SK-N-SH (cell line): ENCODE measurements at regions not wholly inside any gene's neighbourhood (a gene's known extent, or its start where the extent isn't known, plus 50 kb on each side); places are given as distances from the start of the nearest gene placed in this dataset.

Source experiments
- CTCF ChIA-PET: fragments of 300-600, 350-600 bp; formaldehyde crosslinking; extraction: SDS; loops from one replicate; lab custom pipeline; 2021; lab: Yijun Ruan, JAX
- POLR2A ChIA-PET: fragments of 350-600 bp; sonication (Branson Sonifier 250); formaldehyde crosslinking; extraction: SDS; loops from one replicate; lab custom pipeline; 2020; ENCODE audit warnings: antibody characterized with exemption, inconsistent platforms; lab: Yijun Ruan, JAX
- DNase-seq: peaks from one replicate; pipeline ENCODE4 v3.0.0; 2012
- H2AFZ ChIP-seq: fragments of 200-600 bp; sonication (generic); 2 replicates; pipeline ENCODE4 v1.8.1; 2016; ENCODE audit warnings: antibody characterized with exemption, mild to moderate bottlenecking, low read depth
- H3F3A ChIP-seq: fragments of 200-600 bp; sonication (generic); replicated peaks from 2 replicates; pipeline ENCODE3; 2016; ENCODE audit warnings: antibody characterized with exemption, mild to moderate bottlenecking; ENCODE audit not compliant: insufficient read depth
- H3K27ac ChIP-seq, 2 experiments: fragments of 200-500 bp in 1 of 2; fragments of 200-600 bp in 1 of 2; sonication (Bioruptor generic) in 1 of 2; sonication (generic), shearing (Covaris generic) in 1 of 2; 2 replicates each; pipeline versions ENCODE4 v1.5.1 to v1.6.1; 2014 to 2016; ENCODE audit warnings: low read depth in 2 of 2, inconsistent platforms in 1 of 2, low read length in 1 of 2, mild to moderate bottlenecking in 1 of 2, mixed read lengths in 1 of 2
- H3K27me3 ChIP-seq: fragments of 200-600 bp; sonication (generic), shearing (Covaris generic); 2 replicates; pipeline ENCODE4 v1.6.1; 2016; ENCODE audit warnings: mixed run types; ENCODE audit not compliant: insufficient read depth
- H3K36me3 ChIP-seq, 2 experiments: fragments of 200-500 bp in 1 of 2; fragments of 200-600 bp in 1 of 2; sonication (Bioruptor generic) in 1 of 2; sonication (generic) in 1 of 2; replicated peaks in 1 of 2; 2 replicates each; pipeline versions ENCODE3 to v1.5.1; 2014 to 2016; ENCODE audit warnings: low read length in 1 of 2, mild to moderate bottlenecking in 1 of 2; ENCODE audit not compliant: insufficient read depth in 2 of 2, control insufficient read depth in 1 of 2
- H3K4me1 ChIP-seq, 2 experiments: fragments of 200-500 bp in 1 of 2; fragments of 200-600 bp in 1 of 2; sonication (Bioruptor generic) in 1 of 2; sonication (generic), shearing (Covaris generic) in 1 of 2; 2 replicates each; pipeline versions ENCODE4 v1.5.1 to v1.6.1; 2014 to 2016; ENCODE audit warnings: low read depth in 1 of 2, low read length in 1 of 2, mixed run types in 1 of 2; ENCODE audit not compliant: insufficient read depth in 2 of 2, control insufficient read depth in 1 of 2
- H3K4me2 ChIP-seq: fragments of 200-600 bp; sonication (generic), shearing (Covaris generic); 2 replicates; pipeline ENCODE4 v1.6.1; 2017; ENCODE audit warnings: mixed run types
- H3K4me3 ChIP-seq, 2 experiments: fragments of 200-500 bp in 1 of 2; fragments of 200-600 bp in 1 of 2; sonication (Bioruptor generic) in 1 of 2; sonication (generic), shearing (Covaris generic) in 1 of 2; 2 replicates each; pipeline versions ENCODE4 v1.5.1 to v1.8.1; 2014 to 2016; ENCODE audit warnings: low read depth in 2 of 2, inconsistent platforms in 1 of 2, low read length in 1 of 2, mild to moderate bottlenecking in 1 of 2, mixed read lengths in 1 of 2, moderate library complexity in 1 of 2
- H3K79me2 ChIP-seq: fragments of 200-600 bp; sonication (generic); 2 replicates; pipeline ENCODE4 v1.8.1; 2017; ENCODE audit warnings: mild to moderate bottlenecking; ENCODE audit not compliant: insufficient read depth
- H3K9ac ChIP-seq: fragments of 200-600 bp; sonication (generic); 2 replicates; pipeline ENCODE4 v1.6.1; 2017; ENCODE audit warnings: mixed run types
- H3K9me2 ChIP-seq: fragments of 200-600 bp; sonication (generic); 2 replicates; pipeline ENCODE4 v1.6.1; 2017; ENCODE audit warnings: mixed run types
- H3K9me3 ChIP-seq: fragments of 200-600 bp; sonication (generic); 2 replicates; pipeline ENCODE4 v1.6.1; 2017; ENCODE audit warnings: mixed run types, mild to moderate bottlenecking, moderate library complexity
- H4K20me1 ChIP-seq: fragments of 200-600 bp; sonication (generic); 2 replicates; pipeline ENCODE4 v1.6.1; 2017; ENCODE audit warnings: mild to moderate bottlenecking, mixed run types; ENCODE audit not compliant: insufficient read depth
- EP300 ChIP-seq, 2 experiments: IDR thresholded peaks; 2 replicates each; pipeline versions ENCODE4 v1.4.0 to v1.6.1; 2012; ENCODE audit warnings: borderline replicate concordance in 1 of 2, low read depth in 1 of 2, low read length in 1 of 2
- EZH2phosphoT487 ChIP-seq: fragments of 200-600 bp; sonication (generic); IDR thresholded peaks from 2 replicates; pipeline ENCODE4 v1.6.1; 2017; ENCODE audit warnings: low read depth, mixed run types, mild to moderate bottlenecking, antibody characterized with exemption, moderate library complexity, borderline replicate concordance
- FOSL2 ChIP-seq: IDR thresholded peaks from 2 replicates; pipeline ENCODE4 v1.4.0; 2012; ENCODE audit warnings: low read depth, mild to moderate bottlenecking, moderate library complexity, borderline replicate concordance
- FOXM1 ChIP-seq: IDR thresholded peaks from 2 replicates; pipeline ENCODE4 v1.4.0; 2012; ENCODE audit warnings: low read depth, mild to moderate bottlenecking
- GATA2 ChIP-seq: sonication (generic); formaldehyde crosslinking; IDR thresholded peaks from 2 replicates; pipeline ENCODE4 v1.5.0; 2020; ENCODE audit warnings: mild to moderate bottlenecking, missing genetic modification reagents
- JUND ChIP-seq: IDR thresholded peaks from 2 replicates; pipeline ENCODE4 v1.4.0; 2012
- MAX ChIP-seq: IDR thresholded peaks from 2 replicates; pipeline ENCODE4 v1.4.0; 2012; ENCODE audit warnings: low read depth
- MEF2A ChIP-seq: IDR thresholded peaks from 2 replicates; pipeline ENCODE4 v1.4.0; 2012; ENCODE audit warnings: low read depth, borderline replicate concordance
- PBX3 ChIP-seq: IDR thresholded peaks from 2 replicates; pipeline ENCODE4; 2012
- POLR2AphosphoS5 ChIP-seq: IDR thresholded peaks from 2 replicates; pipeline ENCODE4 v1.6.1; 2012; ENCODE audit warnings: low read depth, low read length
- RAD21 ChIP-seq: IDR thresholded peaks from 2 replicates; pipeline ENCODE4 v1.6.1; 2012; ENCODE audit warnings: mild to moderate bottlenecking, low read length
- RCOR1 ChIP-seq: fragments of 150-350 bp; IDR thresholded peaks from 2 replicates; pipeline ENCODE4 v1.6.1; 2017; ENCODE audit warnings: antibody characterized with exemption, low read length
- RFX5 ChIP-seq: IDR thresholded peaks from 2 replicates; pipeline ENCODE4 v1.6.1; 2012; ENCODE audit warnings: mild to moderate bottlenecking, improper control_type of control experiment, low read length
- RXRA ChIP-seq: IDR thresholded peaks from 2 replicates; pipeline ENCODE4 v1.4.0; 2012; ENCODE audit warnings: low read depth, mild to moderate bottlenecking, borderline replicate concordance
- SIN3A ChIP-seq: IDR thresholded peaks from 2 replicates; pipeline ENCODE4 v1.6.1; 2012; ENCODE audit warnings: low read depth, mild to moderate bottlenecking, low read length, moderate library complexity, borderline replicate concordance
- TCF12 ChIP-seq: IDR thresholded peaks from 2 replicates; pipeline ENCODE4 v1.4.0; 2012
- TEAD4 ChIP-seq: IDR thresholded peaks from 2 replicates; pipeline ENCODE4 v1.4.0; 2012; ENCODE audit warnings: mild to moderate bottlenecking, borderline replicate concordance; ENCODE audit not compliant: insufficient read depth
- YY1 ChIP-seq: IDR thresholded peaks from 2 replicates; pipeline ENCODE4 v1.4.0; 2012; ENCODE audit warnings: low read depth, mild to moderate bottlenecking
- ZBTB33 ChIP-seq: IDR thresholded peaks from 2 replicates; pipeline ENCODE4 v1.4.0; 2012; ENCODE audit warnings: low read depth, borderline replicate concordance
- WGBS: methylation state at CpG from one replicate; pipeline ENCODE4 v1.1.6; 2017; ENCODE audit warnings: low lambda C conversion rate; 5-methylcytosine and 5-hydroxymethylcytosine counted together
- TF ChIP-seq, protein P1 (sequence below): IDR thresholded peaks from 2 replicates; pipeline ENCODE4 v1.6.1; 2012; ENCODE audit warnings: mild to moderate bottlenecking, low read depth, low read length, moderate library complexity

DNA sequence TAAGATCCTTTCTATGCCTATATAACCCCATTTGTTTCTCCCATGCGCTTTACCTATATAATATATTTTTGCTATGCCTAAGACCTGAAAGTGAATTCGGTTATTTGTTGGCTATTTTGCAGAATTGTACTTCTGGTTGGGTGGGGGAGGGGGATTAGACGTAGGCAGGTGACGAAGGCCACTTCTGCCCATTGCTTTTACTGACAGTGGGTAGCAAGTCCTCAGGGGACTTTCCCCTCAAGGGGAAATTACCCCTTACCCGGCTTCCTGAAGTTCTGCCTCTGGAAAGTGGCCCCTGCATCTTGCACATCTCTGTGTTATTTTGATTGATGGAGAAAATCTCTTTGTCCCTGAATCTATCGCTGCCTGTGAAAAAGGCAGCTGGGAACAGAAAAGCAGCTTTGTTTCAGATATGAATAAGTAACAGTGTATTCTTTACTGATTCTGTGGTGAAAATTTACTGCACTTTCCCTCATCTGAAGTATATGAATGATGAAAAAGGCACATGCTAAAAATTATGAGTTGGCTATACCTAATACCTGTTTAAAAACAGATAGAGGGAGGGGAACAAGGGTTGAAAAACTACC is 133.9 kb downstream of the UTRN start:
- no peak overlapping the region for H2AFZ ChIP-seq
- POLR2A ChIA-PET = no interaction called here
- H3K4me1 ChIP-seq = no peaks in the 10 kb centered on the region; a peak in 1 of 4 replicates
- no peak overlapping the region for H3K9ac ChIP-seq
- DNase-seq = no peak
- H3F3A ChIP-seq = peaks cover 12% of the 10 kb centered on the region
- TF ChIP-seq RCOR1 = no peak
- TF ChIP-seq RXRA = no peak
- TF ChIP-seq JUND = no peak
- no peak for TF ChIP-seq TCF12
- no peak for TF ChIP-seq YY1
- no peak for TF ChIP-seq EZH2phosphoT487
- no peak for TF ChIP-seq EP300 (IDR thresholded peaks at IDR 0.05; ENCODE audit: borderline replicate concordance in 1 of 2, low read depth in 1 of 2, low read length in 1 of 2)
- TF ChIP-seq, all 33 proteins: peak for 0
- Histone ChIP-seq H3K27ac (no peak overlapping the region), H4K20me1 (no peaks in the 10 kb centered on the region), H3K36me3 (peaks cover 0 to 3% of the 10 kb centered on the region in 2 experiments), H3K27me3 (no peaks in the 10 kb centered on the region), H3K9me2 (no peaks in the 10 kb centered on the region), H3K9me3 (no peaks in the 10 kb centered on the region), H3K79me2 (peaks cover 15% of the 10 kb centered on the region), H3K4me2 (no peak overlapping the region), H3K4me3 (no peak overlapping the region)
- 24% methylated on average over 6 of the region's 6 CpGs for WGBS
- CTCF ChIA-PET = no interaction called here

DNA sequence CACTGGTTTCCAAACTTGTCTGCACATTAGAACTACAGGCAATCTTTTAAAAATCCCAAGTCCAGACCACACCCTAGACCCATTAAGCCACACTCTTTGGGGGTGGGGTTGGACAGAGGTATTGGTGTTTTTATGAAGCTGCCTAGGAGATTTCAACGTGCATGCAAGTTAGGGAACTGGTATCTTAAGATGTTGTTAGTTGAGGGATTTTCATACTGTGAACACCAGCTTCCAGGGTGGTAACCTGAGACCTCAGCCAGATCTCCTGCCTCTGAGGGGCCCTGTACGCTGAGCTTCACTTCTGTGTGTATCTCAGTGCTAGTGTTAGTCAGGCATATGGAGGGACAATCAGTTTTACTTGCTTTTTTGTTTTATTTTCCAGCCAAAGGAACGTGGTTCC is 138.0 kb downstream of the UTRN start:
- H3K9ac ChIP-seq = no peak overlapping the region
- H3K9me2 ChIP-seq = no peaks in the 10 kb centered on the region
- H3K4me2 ChIP-seq = no peak overlapping the region
- ChIA-PET POLR2A (no interaction called here), CTCF (no interaction called here)
- DNase-seq = no peak
- no peaks in the 10 kb centered on the region for H3K9me3 ChIP-seq
- H4K20me1 ChIP-seq = no peaks in the 10 kb centered on the region
- no peaks in the 10 kb centered on the region for H3K27me3 ChIP-seq
- no peaks in the 10 kb centered on the region; a peak in 1 of 4 replicates for H3K4me1 ChIP-seq
- no peak overlapping the region for H2AFZ ChIP-seq
- H3K27ac ChIP-seq = no peak overlapping the region
- no peak for TF ChIP-seq PBX3
- TF ChIP-seq FOXM1 = no peak
- no peak for TF ChIP-seq RCOR1
- TF ChIP-seq, protein P1, sequence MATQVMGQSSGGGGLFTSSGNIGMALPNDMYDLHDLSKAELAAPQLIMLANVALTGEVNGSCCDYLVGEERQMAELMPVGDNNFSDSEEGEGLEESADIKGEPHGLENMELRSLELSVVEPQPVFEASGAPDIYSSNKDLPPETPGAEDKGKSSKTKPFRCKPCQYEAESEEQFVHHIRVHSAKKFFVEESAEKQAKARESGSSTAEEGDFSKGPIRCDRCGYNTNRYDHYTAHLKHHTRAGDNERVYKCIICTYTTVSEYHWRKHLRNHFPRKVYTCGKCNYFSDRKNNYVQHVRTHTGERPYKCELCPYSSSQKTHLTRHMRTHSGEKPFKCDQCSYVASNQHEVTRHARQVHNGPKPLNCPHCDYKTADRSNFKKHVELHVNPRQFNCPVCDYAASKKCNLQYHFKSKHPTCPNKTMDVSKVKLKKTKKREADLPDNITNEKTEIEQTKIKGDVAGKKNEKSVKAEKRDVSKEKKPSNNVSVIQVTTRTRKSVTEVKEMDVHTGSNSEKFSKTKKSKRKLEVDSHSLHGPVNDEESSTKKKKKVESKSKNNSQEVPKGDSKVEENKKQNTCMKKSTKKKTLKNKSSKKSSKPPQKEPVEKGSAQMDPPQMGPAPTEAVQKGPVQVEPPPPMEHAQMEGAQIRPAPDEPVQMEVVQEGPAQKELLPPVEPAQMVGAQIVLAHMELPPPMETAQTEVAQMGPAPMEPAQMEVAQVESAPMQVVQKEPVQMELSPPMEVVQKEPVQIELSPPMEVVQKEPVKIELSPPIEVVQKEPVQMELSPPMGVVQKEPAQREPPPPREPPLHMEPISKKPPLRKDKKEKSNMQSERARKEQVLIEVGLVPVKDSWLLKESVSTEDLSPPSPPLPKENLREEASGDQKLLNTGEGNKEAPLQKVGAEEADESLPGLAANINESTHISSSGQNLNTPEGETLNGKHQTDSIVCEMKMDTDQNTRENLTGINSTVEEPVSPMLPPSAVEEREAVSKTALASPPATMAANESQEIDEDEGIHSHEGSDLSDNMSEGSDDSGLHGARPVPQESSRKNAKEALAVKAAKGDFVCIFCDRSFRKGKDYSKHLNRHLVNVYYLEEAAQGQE = no peak
- no peak for TF ChIP-seq TEAD4
- no peak for TF ChIP-seq RFX5
- no peak for TF ChIP-seq POLR2AphosphoS5
- no peak for TF ChIP-seq FOSL2
- TF ChIP-seq YY1 = no peak
- no peak for TF ChIP-seq MEF2A
- TF ChIP-seq RAD21 = no peak
- no peak for TF ChIP-seq MAX
- TF ChIP-seq ZBTB33 = no peak
- no peak for TF ChIP-seq SIN3A
- no peak for TF ChIP-seq GATA2
- TF ChIP-seq EP300 (IDR thresholded peaks at IDR 0.05; ENCODE audit: borderline replicate concordance in 1 of 2, low read depth in 1 of 2, low read length in 1 of 2) = no peak
- H3K36me3 ChIP-seq = peaks cover 0 to 8% of the 10 kb centered on the region in 2 experiments
- 13% methylated on average over 3 of the region's 3 CpGs for WGBS
- H3K79me2 ChIP-seq = peaks cover 10% of the 10 kb centered on the region
- H3K4me3 ChIP-seq = no peak overlapping the region
- no peaks in the 10 kb centered on the region for H3F3A ChIP-seq
